Vagina (tissue), 2 donors: ENCODE measurements at regions not wholly inside any gene's neighbourhood (a gene's known extent, or its start where the extent isn't known, plus 50 kb on each side); places are given as distances from the start of the nearest gene placed in this dataset.

ENCODE experiments used
- CTCF ChIP-seq, 3 experiments: fragments of 450-650 bp in 2 of 3; fragments of 200-600 bp in 1 of 3; sonication (generic) in 1 of 3; IDR thresholded peaks; one replicate each; pipeline ENCODE4 v1.5.1; 2017 to 2019; ENCODE audit warnings: antibody characterized with exemption in 3 of 3, mild to moderate bottlenecking in 2 of 3, moderate library complexity in 2 of 3
- POLR2A ChIP-seq, 2 donors: fragments of 450-650 bp; IDR thresholded peaks; one replicate each; pipeline ENCODE4 v1.6.1; 2017; ENCODE audit warnings: antibody characterized with exemption in 2 of 2, mild to moderate bottlenecking in 2 of 2, moderate library complexity in 2 of 2

GRCh38 chr1:8184301-8184700 is 133.6 kb upstream of the SLC45A1 start:
- TF ChIP-seq CTCF (IDR thresholded peaks at IDR 0.05) (no peak), POLR2A (IDR thresholded peaks at IDR 0.05) (no peak)
